NT2/D1 (cell line): ENCODE measurements at regions not wholly inside any gene's neighbourhood (a gene's known extent, or its start where the extent isn't known, plus 50 kb on each side); places are given as distances from the start of the nearest gene placed in this dataset.

Experiments
- SUZ12 ChIP-seq: IDR thresholded peaks from 2 replicates; pipeline ENCODE4 v1.6.1; 2011; ENCODE audit not compliant: insufficient read length, insufficient read depth; ENCODE audit errors: extremely low read depth
- YY1 ChIP-seq: IDR thresholded peaks from 2 replicates; pipeline ENCODE4 v1.6.1; 2011; ENCODE audit not compliant: insufficient read length, insufficient read depth
- ZNF274 ChIP-seq: IDR thresholded peaks from 2 replicates; pipeline ENCODE4 v1.6.1; 2011; ENCODE audit warnings: mild to moderate bottlenecking, low read depth, low read length

- TF ChIP-seq SUZ12 (no peak), ZNF274 (no peak), YY1 (no peak)
These were observed 775.1 kb upstream of the NRSN1 start for GRCh38 chr6:23350752-23351453.
